ENCODE measurements at regions not wholly inside any gene's neighbourhood (a gene's known extent, or its start where the extent isn't known, plus 50 kb on each side); places are given as distances from the start of the nearest gene placed in this dataset.

DNA sequence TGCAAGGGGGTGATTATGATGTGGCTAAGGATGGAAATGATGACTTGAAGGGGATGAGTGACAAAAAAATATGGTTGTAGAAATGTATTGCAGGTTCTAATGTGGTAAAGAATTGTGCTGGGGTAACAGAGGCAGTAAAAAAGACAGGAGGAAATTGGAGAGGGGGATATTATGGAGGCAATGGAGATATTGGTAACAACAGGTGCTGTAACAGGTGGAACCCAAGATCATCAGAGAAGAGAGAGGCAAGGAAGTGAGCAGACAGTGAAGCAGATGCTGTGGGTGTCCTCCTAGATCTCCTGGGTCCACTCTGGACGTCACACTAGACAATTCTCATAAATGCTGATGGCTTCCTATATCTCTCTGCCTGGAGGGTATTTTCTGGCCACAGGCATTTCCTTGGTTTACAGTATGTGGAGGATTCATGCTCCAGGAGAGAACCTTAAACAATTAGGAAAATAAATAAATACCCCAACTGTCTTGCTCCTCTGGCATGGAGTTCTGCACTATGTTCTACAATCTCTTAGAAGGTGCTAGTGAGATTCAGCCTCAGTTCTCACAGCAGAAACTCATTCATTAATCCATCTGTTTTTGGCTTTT is 620.3 kb upstream of the PLXNA2 start:
- TF ChIP-seq, protein P1, sequence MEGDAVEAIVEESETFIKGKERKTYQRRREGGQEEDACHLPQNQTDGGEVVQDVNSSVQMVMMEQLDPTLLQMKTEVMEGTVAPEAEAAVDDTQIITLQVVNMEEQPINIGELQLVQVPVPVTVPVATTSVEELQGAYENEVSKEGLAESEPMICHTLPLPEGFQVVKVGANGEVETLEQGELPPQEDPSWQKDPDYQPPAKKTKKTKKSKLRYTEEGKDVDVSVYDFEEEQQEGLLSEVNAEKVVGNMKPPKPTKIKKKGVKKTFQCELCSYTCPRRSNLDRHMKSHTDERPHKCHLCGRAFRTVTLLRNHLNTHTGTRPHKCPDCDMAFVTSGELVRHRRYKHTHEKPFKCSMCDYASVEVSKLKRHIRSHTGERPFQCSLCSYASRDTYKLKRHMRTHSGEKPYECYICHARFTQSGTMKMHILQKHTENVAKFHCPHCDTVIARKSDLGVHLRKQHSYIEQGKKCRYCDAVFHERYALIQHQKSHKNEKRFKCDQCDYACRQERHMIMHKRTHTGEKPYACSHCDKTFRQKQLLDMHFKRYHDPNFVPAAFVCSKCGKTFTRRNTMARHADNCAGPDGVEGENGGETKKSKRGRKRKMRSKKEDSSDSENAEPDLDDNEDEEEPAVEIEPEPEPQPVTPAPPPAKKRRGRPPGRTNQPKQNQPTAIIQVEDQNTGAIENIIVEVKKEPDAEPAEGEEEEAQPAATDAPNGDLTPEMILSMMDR (conservative IDR thresholded peaks at IDR 0.05; ENCODE audit: low read depth in 2 of 2) = no peak
- TF ChIP-seq REST (IDR thresholded peaks at IDR 0.05; ENCODE audit: unreplicated experiment) (no peak), CREB1 (CRISPR knock-in tag; IDR thresholded peaks at IDR 0.05; ENCODE audit: low read depth) (no peak), JUNB (IDR thresholded peaks at IDR 0.05; ENCODE audit: unreplicated experiment) (no peak), EZH2 (IDR thresholded peaks at IDR 0.05; ENCODE audit: low read depth, unreplicated experiment) (no peak), POLR2AphosphoS5 (IDR thresholded peaks at IDR 0.05; ENCODE audit: low read depth) (no peak), EZH2phosphoT487 (IDR thresholded peaks at IDR 0.05; ENCODE audit: unreplicated experiment) (no peak), ZNF462 (CRISPR knock-in tag; IDR thresholded peaks at IDR 0.05) (no peak), ETS1 (IDR thresholded peaks at IDR 0.05) (no peak), ZNF114 (CRISPR knock-in tag; IDR thresholded peaks at IDR 0.05) (no peak)

Data from GM23338 (cell line).